HG03558 (cell line): ENCODE measurements at regions not wholly inside any gene's neighbourhood (a gene's known extent, or its start where the extent isn't known, plus 50 kb on each side); places are given as distances from the start of the nearest gene placed in this dataset.

Experiments
- ATAC-seq: cut with Tn5 transposase; IDR thresholded peaks from one replicate; pipeline ENCODE4 v1.9.1; 2021; ENCODE audit warnings: moderate number of reproducible peaks; ENCODE audit not compliant: unreplicated experiment; ENCODE audit errors: extremely low read depth

DNA sequence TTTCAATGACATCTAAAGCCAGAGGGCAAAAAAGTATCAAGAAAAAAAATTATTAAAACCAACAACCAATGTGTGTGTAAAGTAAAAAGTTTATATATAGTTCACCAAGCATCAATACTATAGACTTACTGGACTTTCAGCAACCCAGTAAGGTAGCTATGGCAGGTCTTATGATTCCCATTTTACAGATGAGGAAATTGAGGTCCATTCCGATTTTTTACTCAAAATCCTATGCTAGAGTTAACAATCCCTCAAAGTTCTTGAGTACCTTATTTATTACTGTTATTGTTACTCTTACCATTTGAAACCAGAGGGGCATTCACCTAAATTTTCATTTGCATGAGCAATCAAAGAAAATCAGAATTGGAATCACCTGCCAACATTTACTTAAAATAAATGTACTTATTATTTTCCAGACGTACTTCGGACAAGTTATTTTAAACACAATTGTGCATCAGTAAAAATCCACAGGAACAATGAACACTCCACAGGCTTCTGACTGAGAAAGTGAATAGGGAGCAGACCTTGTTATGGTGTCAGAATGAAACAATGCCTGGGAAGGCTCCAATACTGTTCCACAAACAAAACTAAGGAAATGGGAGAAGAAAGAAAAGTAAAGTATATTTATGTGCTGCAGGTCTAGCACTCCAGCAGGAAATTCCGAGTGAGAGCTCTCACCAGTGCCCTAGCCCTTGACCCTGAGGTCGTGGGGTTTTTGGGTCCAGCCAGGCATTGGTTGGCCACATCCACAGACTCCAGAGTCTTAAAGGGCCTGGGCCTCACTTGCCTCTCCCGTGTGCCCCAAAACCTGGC is 229.9 kb downstream of the PIK3R1 start:
- no peak for ATAC-seq

DNA sequence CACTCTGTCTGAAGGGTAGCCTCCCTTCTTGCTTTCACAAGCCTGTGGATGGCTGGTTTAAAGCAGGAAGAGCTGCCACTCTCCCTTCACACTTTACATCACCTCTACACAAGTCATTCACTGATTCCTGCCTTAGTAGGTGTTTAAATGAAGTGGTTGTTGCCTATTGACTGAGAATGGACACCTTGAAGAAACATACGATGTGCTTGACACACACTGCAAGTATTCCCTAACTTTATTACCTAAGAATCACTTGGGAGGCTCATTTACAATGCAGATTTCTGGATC is 230.5 kb downstream of the PIK3R1 start:
- ATAC-seq, result no peak

DNA sequence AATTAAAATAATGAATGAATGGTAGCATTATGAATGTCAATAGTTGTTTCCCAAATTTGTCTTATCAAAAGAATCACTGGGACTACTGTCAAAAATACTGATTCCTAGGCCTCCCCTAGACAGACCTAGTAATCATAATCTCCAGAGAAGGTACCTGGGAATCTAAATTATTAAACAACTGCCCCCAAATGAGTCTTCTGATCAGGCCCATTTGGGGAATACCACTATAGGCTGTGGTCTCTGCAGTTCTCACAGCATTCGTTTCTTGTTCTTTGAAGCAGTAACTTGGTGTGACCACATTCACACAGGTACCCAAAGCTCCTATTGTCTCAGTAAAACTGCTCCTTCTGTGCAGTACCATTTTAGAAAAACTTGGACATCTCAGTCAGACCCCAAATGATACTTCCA is 230.9 kb downstream of the PIK3R1 start:
- ATAC-seq, result peak; percentile 60

DNA sequence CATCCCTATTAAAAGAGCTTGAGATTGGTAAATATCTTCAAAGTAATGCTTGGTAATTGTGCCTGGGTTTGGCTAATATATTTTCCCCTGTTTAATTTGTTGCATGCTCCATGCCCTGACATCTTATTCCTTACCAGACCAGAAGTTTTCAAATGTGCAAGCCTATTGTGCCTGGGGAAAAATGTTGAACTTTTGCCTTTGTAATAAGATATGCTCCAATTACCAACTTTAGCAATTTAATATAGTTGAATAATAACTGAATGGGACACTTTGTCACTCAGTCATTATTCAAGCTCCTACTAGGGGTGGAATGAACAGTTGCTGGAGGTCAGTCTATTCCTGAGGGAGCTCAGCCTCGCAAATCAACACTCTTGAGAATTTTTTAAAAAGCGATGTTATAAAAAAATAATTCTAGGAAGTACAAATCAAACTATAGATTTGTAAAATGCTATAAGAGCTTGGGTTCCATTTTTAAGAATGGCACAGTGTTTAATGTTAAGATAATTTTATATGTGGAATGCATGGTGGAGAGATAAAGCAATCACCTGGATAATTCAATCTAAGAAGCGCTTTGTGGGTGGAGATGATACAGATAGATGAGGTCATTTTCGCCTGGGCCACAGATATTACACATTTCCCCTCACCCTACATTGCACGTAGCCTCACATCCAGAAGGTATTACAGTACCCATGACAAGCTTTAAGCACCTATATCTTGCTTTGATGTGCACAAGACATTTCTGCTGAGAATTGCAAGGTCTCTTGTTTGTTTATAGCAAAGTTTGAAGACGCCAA is 231.8 kb downstream of the PIK3R1 start:
- ATAC-seq, result no peak

DNA sequence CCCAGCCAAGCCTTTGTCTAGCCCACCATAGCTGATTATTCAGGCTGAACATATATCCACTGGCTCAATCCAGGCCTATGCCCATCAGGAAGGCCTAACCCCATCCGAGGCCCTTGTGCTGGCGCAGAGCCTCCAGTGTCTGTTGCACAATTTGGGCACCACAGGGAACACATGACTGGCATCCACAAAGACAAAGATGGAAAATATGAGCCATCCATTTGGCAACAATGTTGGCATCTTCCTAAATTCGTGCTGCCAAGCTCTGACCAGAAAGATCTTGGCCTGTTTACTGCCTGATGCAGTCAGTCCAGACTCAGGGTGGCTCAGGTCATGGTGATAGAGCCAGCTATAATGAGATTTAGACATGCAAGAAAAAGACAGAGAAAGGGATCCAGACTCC is 233.8 kb downstream of the PIK3R1 start:
- no peak for ATAC-seq

DNA sequence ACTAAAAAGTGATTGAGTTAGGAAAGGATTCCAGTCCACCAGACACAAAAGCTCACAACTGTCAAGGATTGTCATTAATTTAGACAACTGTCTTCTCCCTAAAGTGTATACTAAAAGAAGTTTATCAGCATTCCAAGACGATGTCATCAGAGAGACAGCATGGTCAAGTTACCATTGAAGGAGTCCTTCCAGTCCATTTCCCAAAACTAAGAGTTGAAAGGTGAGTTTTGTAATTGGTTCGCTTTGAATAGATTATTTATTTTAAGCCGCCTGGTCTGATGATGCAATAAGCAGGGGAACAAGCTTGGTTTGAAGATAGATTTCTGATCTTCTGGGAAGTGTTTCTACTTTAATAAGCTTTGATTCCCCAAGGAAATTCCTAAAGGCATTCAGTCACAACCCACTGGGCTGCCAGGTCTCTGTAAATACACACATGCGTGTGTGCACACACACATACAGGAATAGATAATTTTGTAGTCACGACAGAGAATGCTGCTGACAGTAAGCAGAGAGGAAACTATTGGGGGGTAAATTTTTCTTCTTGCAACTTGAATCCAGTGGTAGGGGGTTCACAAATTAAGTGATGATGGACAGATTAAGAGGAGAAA is 234.8 kb downstream of the PIK3R1 start:
- ATAC-seq, result no peak

DNA sequence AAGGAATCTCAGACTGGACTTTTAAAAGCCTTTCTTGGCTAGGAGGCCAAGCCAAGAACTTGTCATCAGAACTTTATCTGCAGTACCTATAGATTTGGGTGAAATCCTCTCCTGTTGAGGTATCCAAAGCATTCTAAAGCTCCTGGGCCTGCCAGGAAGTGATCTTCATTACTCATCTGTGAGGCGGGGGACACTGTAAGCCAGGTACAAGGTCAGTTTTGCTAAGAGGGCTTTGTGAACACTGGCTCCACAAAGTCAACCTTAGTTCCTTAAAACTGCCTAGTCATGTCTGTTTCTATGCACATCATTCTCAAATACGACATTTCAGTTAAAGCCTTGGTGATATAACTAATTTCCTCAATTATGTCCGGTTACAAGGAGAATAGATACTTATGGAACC is 236.7 kb downstream of the PIK3R1 start:
- ATAC-seq, result no peak

DNA sequence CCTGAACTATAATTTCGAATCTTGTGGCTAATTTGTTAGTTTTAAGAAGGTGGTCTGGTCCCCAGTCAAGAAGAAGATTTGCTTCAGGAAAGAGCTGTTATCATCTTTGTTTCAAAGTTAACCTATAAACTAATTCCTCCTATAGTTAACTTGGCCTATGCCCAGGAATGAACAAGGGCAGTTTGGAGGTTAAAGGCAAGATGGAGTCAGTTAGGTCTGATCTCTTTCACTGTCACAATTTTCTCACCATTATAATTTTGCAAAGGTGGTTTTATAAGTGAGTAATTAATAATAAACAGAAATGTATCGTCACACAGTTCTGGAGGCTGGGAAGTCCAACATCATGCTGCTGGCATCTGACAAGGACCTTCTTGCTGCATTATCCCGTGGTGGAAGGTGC is 238.6 kb downstream of the PIK3R1 start:
- no peak for ATAC-seq

DNA sequence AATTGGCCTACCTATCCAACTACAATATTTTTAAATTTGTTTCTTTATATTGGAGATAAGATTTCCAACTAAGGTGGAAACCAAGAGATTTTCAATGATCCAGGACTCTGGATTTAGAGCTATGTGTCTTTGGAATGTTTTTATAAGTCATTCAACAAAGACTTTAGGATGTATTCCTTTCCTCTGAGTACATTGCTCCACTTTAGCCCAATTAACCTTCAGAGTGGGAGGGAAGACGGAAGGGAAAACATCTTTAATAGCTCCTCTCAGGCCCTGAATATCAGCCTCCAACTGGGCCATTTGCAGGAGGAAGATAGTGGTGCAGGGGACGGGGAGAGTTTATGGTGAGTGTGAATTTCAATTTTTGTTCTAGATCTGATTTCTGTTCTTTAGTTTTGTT is 239.2 kb downstream of the PIK3R1 start:
- no peak for ATAC-seq

DNA sequence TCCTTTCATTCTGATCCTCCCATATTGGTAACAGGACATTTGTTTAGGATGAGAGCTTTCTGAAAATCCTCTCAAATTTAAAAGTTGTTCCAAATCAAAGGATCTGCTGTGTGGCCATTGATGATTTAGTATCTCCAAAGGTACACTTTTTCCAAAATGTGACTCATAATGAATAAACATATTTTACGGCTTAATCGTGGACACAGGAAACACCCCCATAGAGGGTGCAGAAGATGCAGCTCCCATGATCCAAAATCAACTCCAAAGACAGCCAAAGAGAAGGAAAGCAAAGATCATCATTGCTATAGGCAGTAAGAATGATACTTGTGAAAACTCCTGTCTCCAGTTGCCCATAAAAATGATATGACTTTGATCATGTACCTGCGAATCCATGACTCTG is 239.7 kb downstream of the PIK3R1 start:
- ATAC-seq, result no peak

DNA sequence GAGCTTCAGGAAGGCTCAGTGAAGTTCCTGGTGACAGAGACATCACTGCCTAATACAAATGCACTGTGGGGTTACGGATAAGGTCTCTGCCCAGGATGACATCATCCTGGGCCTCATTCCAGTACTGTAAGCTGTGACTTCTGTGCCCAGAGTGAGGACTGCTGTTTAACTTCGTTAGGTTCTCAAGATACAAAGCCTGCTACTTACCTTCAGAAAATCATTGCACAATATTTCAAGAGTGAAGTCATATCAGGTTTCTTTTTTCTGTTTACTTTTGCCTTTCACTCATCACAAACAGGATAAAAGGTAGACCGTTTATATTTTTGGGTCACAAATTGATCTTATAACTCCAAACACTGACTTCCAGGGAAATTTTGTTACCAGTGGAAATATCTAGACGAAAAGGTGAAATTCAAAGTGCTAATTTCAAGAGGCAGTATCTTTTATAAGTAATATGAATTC is 241.2 kb downstream of the PIK3R1 start:
- no peak for ATAC-seq

DNA sequence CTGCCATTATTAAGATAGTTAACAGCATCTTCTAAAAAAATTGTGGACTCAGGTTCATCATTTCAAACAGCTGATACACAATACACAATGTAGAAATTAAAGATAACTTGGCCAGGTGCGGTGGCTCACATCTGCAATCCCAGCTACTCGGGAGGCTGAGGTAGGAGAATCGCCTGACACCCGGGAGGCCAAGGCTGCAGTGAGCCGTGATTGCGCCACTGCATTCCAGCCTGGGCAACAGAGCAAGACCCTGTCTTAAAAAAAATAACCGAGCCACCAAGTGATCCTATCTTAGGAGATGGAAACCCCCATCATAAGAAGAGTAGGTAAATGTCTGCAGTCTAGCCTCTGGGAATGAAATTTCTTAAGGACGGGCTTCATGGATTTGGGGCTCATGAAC is 241.7 kb downstream of the PIK3R1 start:
- no peak for ATAC-seq

DNA sequence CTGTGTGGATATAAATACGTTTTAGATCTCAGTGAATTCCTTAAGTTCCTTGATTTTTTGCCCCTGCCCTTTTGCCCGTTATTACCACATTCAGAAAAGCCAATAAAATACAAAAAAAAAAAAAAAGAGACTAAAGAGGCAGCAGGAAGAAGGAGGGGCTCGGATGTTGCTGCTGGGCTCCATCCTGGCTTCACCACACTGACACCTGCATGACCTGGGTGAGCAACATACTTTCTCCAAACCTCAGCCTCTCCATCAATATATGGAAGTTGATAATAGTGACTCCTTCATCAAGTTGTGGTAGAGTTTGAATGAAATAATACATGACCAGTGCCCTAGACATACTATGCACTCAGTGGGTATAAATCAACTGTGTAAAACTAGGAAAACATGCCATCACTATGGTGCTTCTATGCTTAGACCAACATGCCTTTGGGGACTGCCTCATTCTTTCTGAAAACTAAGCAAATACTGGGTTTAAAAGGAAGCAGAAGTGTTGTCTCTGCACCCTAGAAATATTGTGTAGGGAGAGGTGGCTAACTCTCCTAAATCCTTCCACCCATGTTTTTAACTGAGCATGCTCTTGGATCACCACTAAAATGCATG is 243.0 kb downstream of the PIK3R1 start:
- no peak for ATAC-seq

DNA sequence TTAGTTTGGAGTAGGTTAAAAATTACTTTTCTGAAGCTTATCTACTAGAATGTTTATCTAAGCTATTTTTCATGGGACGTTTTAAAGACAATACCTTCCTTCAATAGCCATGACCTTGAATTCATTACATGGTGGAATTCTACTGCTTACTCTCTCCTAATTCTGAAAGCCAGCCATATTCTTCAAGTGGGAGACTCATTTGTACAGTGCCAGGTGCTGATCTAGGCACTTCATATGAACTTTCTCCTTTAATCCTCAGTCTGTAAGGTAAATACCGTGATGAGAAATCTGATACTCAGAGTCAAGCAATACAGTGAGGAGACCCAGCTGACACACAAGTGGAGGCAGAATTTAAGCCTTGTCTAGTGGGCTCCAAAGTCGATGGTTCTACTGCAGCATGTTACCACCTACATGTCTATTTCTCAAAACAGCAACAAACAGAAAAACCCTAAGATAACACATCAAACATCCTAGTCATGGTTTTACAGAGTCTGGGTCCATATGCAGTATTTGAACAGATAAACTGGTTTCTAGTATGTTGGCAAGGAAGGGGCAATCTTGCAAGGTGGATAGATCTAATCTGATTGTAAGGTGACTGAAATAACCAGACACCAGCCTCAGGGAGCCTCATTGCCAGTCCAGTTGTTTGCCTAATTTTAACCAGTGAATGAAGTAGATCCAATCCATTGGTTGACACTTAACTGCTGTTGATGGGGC is 243.7 kb downstream of the PIK3R1 start:
- no peak for ATAC-seq

DNA sequence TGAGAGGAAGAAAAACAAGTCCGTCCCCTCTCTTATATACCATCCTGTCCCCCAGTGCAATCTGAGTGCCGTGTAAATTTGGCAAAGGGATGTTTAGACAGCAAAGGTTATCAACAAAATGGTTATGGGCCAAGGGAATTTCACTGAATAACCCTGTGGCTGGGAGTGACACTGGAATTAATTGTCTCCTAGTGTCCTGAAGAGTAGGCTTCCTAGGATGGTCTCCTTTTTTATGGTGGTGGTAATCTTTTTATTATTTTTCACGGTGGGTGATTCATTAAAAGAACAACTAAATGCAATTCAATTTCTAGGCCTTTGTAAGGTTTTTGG is 244.2 kb downstream of the PIK3R1 start:
- ATAC-seq, result no peak

DNA sequence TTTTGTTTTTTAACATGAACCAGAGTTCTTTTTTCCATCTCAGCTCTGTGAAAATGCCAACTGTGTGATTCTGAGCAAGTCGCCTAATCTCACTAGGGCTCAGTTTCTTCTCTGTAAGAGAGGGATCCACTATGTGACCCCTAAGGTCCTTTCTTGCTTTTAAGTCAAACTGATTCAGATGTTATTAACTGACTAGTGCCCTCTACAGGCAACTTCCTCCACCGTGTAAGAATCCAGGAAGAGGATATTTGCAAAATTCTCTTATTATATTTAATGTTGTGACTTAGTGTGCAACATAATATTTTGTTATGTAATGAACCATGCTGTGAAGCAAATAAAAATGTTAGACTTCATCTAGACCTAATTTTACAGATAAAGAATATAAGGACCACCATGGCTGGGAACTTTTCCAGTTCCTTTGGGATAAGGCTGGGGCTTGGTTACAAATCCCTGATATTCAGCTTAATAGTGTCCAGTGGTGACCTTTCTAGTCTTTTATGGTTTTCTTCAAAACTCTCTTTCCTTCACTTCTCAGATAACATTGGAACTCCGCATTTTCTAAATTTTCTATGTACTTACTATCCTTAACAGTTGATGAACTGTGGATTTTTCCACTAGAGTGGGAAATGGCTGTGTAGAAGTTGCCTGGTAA is 244.7 kb downstream of the PIK3R1 start:
- ATAC-seq, result no peak

DNA sequence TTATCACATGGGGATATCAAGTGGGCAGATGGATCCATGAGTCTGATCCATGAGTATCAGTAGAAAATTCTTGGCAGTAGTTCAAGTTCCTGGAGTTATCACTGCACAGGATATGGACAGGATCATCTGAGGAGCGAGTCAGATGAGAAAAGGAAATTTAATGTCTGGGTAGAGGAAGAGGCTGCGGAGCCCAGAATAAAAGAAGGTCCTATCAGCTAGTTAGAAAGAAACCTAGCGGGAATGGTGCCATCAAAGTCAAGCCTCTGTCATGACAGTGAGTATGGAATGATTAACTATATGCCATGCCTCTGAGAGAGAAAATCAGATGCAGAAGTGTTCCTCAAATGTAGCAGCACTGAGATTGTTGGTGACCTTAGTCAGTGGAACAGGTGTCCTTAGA is 248.1 kb downstream of the PIK3R1 start:
- no peak for ATAC-seq

DNA sequence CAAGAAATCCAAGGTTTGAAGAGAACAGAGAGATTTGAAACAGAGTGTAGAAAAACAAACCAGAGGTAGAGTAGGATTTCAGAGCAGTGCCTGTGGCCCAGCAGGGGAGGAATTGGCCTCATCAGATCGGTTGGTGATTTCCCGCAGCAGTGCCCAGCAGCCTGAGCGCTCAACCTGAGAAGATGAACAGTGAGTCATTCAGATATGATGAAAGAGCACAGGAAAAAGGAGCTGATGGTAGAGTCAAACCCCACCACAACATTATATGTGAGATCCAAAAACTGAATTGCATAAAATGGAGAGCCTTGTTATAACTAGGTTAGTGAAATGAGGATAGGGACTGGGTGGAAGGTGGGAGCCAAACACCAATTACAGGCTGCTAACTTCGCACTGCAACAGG is 248.9 kb downstream of the PIK3R1 start:
- ATAC-seq, result no peak

DNA sequence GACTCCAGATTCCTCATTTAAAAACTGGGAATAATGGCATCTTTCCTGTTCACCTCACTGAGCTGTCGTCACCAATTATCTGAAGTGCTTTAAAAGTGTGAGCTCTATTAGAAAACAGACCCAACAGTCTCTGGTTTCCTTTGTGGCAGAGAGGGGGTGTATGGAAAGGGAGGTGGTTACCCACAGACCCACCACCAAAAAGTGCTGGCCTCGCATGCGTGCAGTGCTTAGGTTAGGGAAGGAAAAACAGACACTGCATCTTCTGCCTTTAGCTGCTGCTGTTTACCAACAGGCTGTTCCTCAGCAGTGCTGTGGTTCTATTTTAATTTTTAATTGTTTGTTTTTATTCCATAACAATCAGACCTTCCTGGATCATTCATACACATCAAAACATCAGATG is 249.6 kb downstream of the PIK3R1 start:
- no peak for ATAC-seq

DNA sequence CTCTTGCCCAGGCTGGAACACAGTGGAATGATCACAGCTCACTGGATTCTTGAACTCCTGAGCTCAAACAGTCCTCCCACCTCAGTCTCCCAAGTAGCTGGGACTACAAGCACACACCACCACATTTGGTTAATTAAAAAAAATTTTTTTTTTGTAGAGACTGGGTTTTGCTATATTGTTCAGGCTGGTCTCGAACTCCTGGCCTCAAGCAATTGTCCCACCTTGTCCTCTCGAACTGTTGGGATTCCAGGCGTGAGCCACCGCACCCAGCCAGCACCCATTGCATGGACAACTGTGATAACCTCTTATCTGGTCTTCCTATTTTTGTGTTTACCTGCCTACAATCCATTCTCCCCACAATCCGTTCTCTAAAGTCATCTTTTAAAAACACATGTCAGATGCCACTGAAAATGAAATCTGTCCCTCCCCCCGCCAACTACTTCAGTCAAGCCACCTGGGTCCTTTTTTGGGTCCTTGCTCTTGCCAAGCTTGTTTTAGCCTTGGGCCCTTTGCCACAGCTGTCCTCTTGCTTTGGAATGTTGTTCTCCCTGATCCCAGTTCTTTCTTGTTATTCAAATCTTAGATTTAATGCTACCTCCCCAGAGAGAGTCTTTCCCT is 250.5 kb downstream of the PIK3R1 start:
- no peak for ATAC-seq
